ENCODE measurements at regions not wholly inside any gene's neighbourhood (a gene's known extent, or its start where the extent isn't known, plus 50 kb on each side); places are given as distances from the start of the nearest gene placed in this dataset.
"Not testable (repeated sequence)": the region's sequence is repeated elsewhere in the genome, so short reads cannot be mapped to it uniquely, and the experiment has no call there.

GRCh38 chr5:135179308-135179980 is 145.4 kb upstream of the PITX1 start:
- DNase-seq (ENCODE audit: low read depth in 2 of 2), result no peak

GRCh38 chr5:135178476-135179155 is 144.6 kb upstream of the PITX1 start:
- DNase-seq (ENCODE audit: low read depth in 2 of 2), result no peak

- no peak for DNase-seq (ENCODE audit: low read depth in 2 of 2)
Observed at GRCh38 chr5:135177591-135177990, 143.6 kb upstream of the PITX1 start.

- DNase-seq (ENCODE audit: low read depth in 2 of 2), result no peak
Observed at GRCh38 chr5:135176991-135177390, 143.0 kb upstream of the PITX1 start.

GRCh38 chr5:135174315-135175096 is 140.5 kb upstream of the PITX1 start:
- no peak for DNase-seq (ENCODE audit: low read depth in 2 of 2)

GRCh38 chr5:135173662-135174290 is 139.7 kb upstream of the PITX1 start:
- DNase-seq (ENCODE audit: low read depth in 2 of 2), result no peak

GRCh38 chr5:135172718-135173117 is 138.7 kb upstream of the PITX1 start:
- DNase-seq (ENCODE audit: low read depth in 2 of 2), result no peak

GRCh38 chr5:135171336-135171735 is 137.3 kb upstream of the PITX1 start:
- DNase-seq (ENCODE audit: low read depth in 2 of 2), result no peak

GRCh38 chr5:135170500-135170899 is 136.5 kb upstream of the PITX1 start:
- DNase-seq (ENCODE audit: low read depth in 2 of 2), result no peak

- DNase-seq (ENCODE audit: low read depth in 2 of 2), result no peak
Observed at GRCh38 chr5:135169753-135170152, 135.7 kb upstream of the PITX1 start.

- DNase-seq (ENCODE audit: low read depth in 2 of 2), result no peak
Observed at GRCh38 chr5:135167634-135168033, 133.6 kb upstream of the PITX1 start.

- not testable (repeated sequence) for DNase-seq (ENCODE audit: low read depth in 2 of 2)
Observed at GRCh38 chr5:135164873-135165614, 131.0 kb upstream of the PITX1 start.

GRCh38 chr5:135163964-135164363 is 129.9 kb upstream of the PITX1 start:
- no peak for DNase-seq (ENCODE audit: low read depth in 2 of 2)

GRCh38 chr5:135163391-135163790 is 129.4 kb upstream of the PITX1 start:
- DNase-seq (ENCODE audit: low read depth in 2 of 2), result no peak

- DNase-seq (ENCODE audit: low read depth in 2 of 2), result no peak
Observed at GRCh38 chr5:135162661-135163265, 128.7 kb upstream of the PITX1 start.

GRCh38 chr5:135161221-135161620 is 127.2 kb upstream of the PITX1 start:
- no peak for DNase-seq (ENCODE audit: low read depth in 2 of 2)

GRCh38 chr5:135160036-135160675 is 126.1 kb upstream of the PITX1 start:
- DNase-seq (ENCODE audit: low read depth in 2 of 2), result no peak

GRCh38 chr5:135159626-135160025 is 125.6 kb upstream of the PITX1 start:
- DNase-seq (ENCODE audit: low read depth in 2 of 2), result no peak

GRCh38 chr5:135158982-135159381 is 125.0 kb upstream of the PITX1 start:
- no peak for DNase-seq (ENCODE audit: low read depth in 2 of 2)

GRCh38 chr5:135158314-135158697 is 124.3 kb upstream of the PITX1 start:
- no peak for DNase-seq (ENCODE audit: low read depth in 2 of 2)
